ENCODE measurements at regions not wholly inside any gene's neighbourhood (a gene's known extent, or its start where the extent isn't known, plus 50 kb on each side); places are given as distances from the start of the nearest gene placed in this dataset.

DNA sequence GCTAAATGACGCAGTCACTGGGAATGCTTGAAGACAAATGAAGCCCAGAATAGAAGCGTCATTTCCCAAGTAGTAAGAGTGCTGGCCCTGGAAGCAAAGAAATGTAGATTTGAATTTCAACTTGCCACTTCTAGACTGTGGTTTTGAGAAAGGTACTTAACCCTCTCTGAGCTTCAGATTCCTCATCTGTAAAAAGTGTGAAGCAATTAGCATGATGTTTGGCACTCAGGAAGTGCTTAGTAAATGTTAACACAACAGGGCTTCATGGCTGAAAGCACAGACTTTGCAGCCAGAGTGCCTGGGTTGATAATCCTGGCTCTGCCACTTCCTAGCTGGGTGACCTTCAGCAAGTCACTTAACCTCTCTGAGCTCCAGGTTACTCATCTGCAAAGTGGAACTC lies 147.4 kb upstream of the RPS6KA3 start:
- peak; percentile 77 for FAIRE-seq
- no peak for DNase-seq (ENCODE audit: extremely low spot score, insufficient read length, low read depth)

DNA sequence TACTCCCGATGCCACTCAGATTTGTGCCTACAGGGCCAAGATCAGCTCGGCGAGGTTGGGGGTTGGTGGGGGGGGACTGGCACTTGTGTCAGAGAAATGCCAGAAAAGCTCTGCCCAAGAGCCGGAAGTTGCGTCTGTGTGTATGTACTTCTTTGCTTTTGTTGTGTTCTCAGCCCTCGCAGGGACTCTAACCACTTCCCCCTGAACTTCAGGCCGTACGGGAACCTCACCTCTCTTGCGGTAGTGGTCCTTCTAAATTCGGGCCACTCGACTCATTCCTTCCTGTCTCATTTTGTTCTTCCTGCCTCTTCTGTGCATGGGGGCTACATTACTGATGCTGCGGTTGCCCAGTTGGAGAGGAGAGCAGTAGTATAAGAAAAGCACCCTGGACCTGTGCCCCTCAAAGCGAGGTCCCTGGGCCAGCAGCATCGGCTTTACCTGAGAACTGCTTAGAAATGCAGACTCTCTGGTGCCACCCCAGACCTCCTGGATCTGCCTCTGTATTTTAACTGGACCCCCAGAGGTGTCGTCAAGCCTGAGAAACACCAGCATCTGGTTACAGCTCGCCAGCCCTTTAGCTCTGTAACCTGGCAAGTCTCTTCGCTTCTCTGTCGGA lies 146.3 kb upstream of the RPS6KA3 start:
- FAIRE-seq, result peak; percentile 84
- DNase-seq (ENCODE audit: extremely low spot score, insufficient read length, low read depth), result peak; percentile 8

DNA sequence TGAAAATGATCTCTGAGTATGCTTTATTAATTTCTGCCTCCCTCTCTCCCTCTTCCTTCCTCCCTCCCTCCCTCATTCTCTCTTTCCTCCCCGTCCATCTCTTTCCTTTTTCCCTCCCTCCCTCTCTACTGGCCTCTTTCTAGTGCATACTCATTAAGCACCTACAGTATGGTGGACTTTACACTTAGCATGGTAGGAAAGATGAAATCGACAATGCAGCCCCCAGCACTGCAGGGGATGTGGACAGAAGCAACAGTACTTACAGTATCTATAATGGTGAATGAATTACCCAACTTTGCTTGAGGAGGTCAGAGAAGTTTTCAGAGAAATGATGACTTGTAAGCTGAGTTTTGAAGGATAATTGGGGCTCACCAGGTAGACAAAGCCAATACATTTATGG lies 143.8 kb upstream of the RPS6KA3 start:
- FAIRE-seq, result no peak

DNA sequence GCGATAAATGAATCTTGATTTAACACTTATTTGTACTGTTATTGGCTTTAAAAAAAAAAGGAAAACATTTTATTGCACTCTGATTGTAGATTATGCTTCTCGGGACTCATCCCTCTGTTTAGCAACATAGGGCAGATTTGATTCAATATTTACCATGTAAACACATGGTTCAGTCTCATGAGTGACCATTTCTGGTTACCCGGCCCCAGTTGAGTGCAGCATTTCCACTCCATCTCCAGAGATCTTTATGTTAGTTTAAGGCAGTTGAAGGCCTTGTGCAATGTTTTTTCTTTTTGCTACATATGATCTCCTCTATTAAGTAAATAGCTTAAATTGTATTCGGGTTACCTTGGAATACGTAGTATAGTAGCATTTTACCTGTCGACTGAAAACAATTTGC lies 143.3 kb upstream of the RPS6KA3 start:
- FAIRE-seq (no peak), DNase-seq (ENCODE audit: extremely low spot score, insufficient read length, low read depth) (no peak)

More for the DNA sequence above, 143.8 kb upstream of the RPS6KA3 start:
- DNase-seq (ENCODE audit: extremely low spot score, insufficient read length, low read depth), result no peak

DNA sequence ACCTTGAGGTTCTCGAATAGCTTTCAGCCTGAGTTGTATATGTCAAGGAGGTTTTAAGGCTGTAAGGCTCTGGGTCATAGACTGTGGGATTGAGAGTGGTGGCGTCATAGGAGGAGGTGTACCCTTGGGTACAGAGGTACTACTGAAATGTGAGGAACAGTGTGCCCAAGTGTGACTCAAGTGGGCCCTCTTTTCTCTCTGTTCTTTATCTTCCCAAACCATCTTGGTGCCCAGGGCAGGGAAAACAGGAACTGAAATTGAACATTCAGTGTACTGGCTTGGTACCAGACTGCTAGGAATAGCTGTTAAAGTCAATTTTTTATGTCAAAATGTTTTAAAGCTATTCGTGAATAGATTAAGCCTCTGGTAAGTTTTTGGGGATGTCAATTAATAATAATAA lies 136.2 kb upstream of the RPS6KA3 start:
- no peak for FAIRE-seq

DNA sequence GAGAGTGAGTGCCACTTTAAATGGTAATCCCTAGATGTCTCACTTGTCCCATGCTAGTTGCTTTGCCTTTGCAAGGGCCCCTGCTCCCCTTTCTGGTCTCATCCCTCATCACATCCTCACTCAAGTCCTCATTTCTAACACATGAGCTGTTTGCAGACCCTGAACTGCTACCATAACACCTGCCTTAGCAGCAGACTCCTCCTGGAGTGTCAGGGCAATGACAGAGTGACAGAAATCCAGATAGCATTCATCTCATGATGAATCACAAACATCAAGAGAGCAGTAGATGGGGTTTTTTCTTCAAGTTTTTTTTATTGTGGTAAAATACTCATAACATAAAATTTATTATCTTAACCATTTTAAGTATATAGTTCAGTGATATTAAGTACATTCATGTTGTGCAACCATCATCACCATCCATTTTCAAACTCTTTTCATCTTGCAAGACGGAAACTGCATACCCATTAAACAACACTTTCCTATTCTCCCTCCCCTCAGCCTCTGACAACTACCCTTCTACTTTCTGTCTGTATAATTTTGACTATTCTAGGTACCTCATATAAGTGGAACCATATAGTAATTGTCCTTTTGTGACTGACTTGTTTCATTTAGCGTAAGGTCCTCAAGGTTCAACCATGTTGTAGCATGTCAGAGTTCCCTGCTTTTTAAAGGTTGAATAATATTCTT lies 133.2 kb upstream of the RPS6KA3 start:
- no peak for FAIRE-seq
- DNase-seq (ENCODE audit: extremely low spot score, insufficient read length, low read depth), result no peak

More for the DNA sequence above, 136.2 kb upstream of the RPS6KA3 start:
- DNase-seq (ENCODE audit: extremely low spot score, insufficient read length, low read depth), result no peak

DNA sequence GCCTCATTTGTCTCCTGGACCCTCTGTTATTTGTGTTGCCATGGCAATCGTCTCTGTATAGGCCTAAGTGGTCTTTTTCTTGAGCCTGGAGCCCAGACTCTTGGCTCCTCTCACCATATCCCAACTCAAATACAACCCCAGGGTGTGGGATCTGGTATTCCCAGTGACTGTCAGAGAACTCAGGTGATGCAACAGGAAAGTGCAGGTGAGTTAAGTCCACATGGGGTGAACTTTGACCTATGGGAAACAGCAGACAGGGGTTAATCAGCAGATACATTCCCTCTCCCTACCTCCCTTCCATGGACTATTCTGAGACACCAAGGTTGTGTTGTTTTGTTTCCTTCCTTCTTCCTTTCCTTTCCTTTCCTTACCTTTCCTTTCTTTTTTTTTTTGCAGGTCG lies 130.9 kb upstream of the RPS6KA3 start:
- FAIRE-seq, result no peak
- no peak for DNase-seq (ENCODE audit: extremely low spot score, insufficient read length, low read depth)

DNA sequence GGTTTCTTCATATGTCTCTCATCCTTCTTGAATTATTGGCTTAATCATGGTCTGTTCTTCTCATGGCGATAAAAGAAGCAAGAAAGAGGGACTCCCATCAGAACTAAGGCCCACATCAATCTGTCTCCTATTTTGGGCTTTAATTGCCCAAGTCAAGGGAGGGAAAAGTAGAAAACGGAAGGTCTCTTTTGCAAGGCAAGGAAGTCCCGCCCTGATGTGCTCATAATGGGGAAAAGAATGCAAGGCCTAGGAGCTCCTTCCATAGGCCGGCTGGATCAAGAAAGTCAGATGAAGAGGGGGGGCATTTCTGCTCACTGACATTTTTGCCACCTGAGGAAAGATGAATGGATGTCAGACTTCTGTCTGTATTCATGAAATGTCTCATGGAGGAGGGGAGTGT lies 127.7 kb upstream of the RPS6KA3 start:
- no peak for FAIRE-seq
- no peak for DNase-seq (ENCODE audit: extremely low spot score, insufficient read length, low read depth)

DNA sequence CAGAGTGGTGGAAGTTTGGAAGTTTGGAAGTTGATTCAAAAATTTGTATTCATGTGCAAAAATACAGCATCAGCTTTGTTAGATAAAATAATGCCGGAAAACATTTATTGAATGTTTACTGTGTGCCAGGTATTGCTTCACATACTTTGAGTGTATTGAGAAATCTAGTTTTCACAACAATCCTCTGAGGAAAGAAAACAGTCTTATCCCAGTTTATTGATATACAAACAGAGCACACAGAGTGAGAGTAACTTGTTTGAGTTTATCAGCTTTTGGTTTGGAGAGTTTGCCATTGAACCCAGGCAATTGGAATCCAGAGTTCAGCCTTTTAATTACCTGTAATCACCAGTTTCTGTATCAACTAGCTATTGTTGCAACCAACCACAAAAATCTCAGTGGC lies 127.2 kb upstream of the RPS6KA3 start:
- DNase-seq (ENCODE audit: extremely low spot score, insufficient read length, low read depth) (no peak), FAIRE-seq (no peak)

DNA sequence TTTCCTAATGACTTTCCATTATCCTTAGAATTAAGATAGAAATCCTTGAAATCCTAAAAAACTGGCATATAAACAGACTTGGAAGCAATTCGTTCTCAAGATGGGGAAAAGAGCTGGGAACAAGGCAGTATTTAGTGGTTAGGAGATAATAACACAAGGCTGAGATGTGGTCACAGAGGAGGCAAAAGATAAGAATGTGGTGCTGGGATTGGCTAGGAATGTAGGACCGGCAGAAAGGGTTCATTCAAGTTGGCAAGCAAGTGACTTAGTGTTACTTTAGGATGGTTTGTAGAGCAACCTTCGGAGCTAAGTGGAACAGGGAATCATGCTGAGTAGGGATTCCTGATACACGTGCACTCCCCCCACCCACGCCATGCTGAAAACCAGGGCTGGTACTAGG lies 121.9 kb upstream of the RPS6KA3 start:
- DNase-seq (ENCODE audit: extremely low spot score, insufficient read length, low read depth) (no peak), FAIRE-seq (no peak)

DNA sequence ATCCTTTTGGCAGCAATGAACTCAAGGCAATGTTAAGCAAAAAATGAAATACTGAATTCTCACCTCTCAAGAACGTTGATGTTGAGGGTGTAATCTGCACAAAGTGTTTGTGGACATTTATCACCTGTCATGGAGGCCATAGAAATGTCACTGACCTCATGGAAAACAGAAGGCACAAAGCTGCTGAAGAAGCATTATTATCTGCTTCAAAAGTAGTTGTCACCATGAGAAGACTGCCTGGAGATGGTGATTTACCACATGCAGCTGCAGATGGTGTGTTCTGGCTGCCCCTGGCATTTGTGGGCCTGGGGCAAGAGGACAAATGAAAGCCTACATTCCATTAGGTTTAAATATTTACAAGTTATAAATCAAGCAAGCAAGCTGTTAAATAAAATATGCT lies 116.8 kb upstream of the RPS6KA3 start:
- DNase-seq (ENCODE audit: extremely low spot score, insufficient read length, low read depth), result no peak
- no peak for FAIRE-seq

DNA sequence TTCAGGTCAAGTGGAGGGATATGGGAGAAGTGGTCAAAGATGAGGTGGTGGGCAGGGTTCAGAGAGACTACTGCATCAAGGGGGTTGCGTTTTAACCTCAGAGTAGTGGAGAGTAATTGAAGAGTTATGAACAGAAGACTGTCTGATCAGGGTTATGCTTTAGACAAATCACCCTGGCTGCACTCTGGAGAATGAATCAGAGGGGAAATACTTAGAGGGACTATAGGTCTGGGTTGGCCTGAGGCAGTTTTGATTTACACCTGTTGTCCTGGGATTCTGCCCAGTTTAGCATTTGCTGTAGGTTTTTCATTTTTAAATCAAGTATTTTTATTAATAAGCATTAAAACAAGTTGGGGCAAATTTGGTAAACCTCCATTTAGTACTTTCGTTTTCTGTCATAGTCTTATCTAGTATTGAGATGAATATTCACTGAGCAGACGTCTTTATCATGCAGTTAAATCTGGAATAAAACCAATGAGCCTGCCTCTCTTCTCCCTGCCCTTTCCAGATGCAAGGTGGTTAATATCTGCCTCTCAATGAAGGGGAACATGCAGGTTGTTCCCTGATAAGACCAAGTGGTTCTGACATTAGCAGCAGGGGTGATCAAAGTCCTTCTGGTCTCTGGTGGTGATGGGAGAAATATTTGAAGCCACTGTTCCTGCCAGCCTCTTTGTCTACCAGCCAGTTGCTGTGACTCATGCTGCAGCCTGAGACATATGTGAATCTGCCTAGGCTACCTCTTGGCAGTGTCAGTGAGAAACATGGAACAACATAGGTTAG lies 116.0 kb upstream of the RPS6KA3 start:
- DNase-seq (ENCODE audit: extremely low spot score, insufficient read length, low read depth), result no peak
- peak; percentile 83 for FAIRE-seq

DNA sequence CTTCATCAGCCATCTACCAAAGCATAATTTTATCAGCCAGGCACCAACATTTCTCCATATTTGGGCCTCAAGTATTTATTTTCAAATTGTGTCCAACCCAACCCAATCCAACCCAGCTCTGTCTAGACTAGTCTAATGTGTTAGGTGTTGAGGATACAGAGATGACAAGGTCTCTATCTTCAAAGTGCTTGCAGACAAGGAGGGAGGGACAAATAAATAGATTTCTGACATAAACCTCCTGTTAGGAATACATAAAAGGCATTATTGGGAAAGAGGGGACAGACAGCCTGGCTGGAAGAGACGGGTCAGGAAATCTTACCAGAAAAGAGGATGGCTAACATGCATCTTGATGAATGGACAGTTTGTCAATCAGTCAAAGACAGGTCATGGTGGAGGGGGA lies 115.4 kb upstream of the RPS6KA3 start:
- no peak for DNase-seq (ENCODE audit: extremely low spot score, insufficient read length, low read depth)
- no peak for FAIRE-seq

DNA sequence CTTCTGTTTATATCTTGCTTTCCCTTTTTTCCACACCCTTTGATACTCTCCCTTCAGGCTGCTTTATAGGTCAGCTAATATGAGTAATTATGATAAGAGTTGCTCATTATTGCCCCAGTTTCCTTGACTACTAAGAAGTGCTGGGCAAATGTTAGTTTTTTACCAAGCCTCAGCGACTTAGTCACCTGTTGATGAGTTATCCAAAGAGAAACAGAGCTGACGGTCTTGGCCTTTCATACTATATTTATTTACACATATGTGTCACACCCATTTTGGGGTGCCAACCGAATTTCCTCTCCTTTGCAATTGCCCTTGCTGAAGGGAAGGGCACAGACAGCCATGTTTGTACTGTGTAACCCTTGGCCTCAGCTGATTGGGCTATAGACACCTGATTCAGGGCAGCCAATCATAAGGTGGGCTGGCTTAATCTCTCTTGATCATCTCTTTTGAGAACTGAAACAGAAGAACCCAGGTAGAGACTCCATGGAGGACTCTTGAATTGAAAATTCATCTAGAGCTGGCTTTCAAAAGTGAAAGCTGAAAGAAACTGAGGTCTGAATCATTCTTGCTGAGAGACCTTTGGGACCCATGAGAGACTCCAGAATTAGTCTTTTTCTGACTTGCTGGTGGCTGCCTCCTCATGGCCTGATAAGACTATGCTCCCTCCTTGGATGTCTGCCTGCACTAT lies 111.7 kb upstream of the RPS6KA3 start:
- no peak for DNase-seq (ENCODE audit: extremely low spot score, insufficient read length, low read depth)
- peak; percentile 60 for FAIRE-seq

DNA sequence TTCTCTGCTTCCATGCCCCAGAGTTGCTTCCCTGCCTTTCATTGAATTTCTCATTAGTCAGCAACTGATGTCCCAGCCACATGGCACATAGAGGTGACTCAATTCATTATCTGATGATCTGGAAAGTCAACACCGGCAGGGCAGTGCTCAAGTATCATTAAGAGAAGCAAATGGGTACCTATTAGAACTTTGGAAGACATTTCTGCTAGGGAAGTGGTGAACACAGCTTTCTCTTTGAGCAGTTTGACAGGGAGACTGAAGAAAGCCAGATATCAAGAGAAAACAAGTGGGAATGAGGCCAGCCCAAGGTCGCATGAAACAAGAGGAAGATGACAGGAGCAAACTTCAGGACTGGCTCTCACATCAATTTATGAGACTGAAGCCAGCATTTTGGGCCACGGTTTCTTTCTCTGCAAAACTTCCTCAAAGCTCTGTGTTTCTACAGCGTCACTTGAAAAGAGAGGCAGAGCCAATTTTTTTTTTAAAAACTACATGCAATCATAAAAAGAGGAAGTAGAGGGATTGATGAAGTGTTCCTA lies 108.3 kb upstream of the RPS6KA3 start:
- no peak for FAIRE-seq

DNA sequence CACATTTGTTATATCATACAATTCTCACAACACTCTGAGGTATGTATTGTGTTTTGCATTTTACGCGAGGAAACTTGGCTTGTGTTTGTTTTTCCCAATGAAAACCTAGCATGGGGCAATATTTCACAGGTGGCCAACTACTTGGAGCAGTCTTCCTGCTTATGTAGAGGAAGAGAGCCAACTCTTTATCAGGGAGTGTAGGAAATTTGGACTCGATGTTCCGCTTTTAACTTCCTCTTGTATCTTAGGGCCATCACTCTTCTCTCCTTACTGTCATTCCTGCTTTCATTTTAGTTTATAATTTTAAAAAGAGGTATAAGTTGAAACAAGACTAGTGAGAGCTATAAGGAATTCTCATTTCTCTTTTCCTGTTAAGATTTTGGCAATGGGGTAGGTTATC lies 107.7 kb upstream of the RPS6KA3 start:
- FAIRE-seq (no peak), DNase-seq (ENCODE audit: extremely low spot score, insufficient read length, low read depth) (no peak)

More for the DNA sequence above, 108.3 kb upstream of the RPS6KA3 start:
- DNase-seq (ENCODE audit: extremely low spot score, insufficient read length, low read depth), result no peak

DNA sequence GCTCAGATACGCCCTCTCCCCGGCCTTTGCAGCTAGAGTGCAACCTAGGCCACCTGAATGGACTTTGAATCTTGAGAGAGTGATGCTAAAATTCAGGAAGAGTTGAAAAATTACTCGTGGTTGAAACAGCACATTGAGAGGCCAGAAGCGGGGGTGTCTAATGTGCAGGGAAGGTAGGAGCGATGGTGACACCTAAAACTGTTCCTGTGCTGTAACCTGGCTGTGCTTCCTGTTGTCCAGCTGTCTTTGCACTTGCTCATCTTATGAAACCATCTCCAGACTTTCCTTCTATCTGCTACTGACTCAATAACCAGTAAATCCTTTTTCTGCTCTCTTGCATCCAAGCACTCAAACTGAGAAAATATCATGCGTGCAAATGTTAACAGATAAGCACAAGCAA lies 106.4 kb upstream of the RPS6KA3 start:
- peak; percentile 69 for FAIRE-seq

DNA sequence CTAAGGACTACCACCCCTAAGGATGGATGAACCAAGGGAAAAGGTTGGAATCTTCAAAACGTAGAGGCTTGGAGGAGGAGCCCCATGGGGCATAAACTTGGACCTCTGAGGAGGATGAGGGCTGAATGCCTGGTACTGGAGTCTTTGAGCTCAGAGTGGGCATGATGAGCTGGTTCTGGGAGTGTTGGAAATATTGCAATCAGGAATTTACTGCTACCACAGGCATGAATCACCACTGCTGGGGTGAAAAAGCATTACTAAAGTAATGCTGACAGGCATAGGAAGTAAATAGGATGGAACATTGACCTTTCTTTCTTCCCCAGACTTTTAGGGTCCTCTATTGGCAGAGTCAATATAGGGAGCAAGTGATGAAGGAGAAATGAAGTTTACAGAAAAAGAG lies 105.8 kb upstream of the RPS6KA3 start:
- FAIRE-seq (no peak), DNase-seq (ENCODE audit: extremely low spot score, insufficient read length, low read depth) (no peak)

More for the DNA sequence above, 106.4 kb upstream of the RPS6KA3 start:
- no peak for DNase-seq (ENCODE audit: extremely low spot score, insufficient read length, low read depth)

DNA sequence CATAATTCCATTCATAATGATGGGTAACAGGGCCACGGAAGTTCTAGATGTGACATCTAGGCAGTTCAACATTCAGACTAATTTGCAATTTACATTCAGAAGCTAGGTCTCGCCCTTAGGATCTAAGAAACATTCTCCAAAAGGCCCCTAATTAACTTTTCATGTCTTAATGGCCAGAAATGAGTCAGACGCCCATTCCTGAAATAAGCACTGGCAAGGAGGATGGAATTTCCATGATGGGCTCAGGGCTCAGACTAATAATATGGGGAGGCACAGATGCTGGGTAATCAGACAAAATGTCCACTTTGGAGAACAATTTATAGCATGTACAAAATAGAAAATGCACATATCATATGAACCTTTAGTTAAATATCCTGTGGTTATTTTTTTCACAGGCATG lies 102.8 kb upstream of the RPS6KA3 start:
- FAIRE-seq, result no peak

DNA sequence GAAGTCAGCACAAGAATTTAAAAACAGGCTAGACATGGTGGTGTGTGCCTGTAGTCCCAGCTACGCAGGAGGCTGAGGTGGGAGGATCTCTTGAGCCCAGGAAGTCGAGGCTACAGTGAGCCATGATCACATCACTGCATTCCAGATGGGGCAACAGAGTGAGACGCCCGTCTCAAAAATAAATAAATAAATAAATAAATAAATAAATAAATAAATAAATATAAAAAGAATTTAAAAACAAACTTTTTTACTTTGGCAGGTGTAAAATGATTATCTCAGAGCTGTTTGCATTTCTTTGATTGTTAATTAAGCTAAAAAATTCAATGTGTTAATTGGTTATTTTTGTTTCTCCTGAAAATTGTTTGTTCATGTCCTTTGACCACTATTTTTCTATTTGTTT lies 97.5 kb upstream of the RPS6KA3 start:
- FAIRE-seq (no peak), DNase-seq (ENCODE audit: extremely low spot score, insufficient read length, low read depth) (no peak)

More for the DNA sequence above, 102.8 kb upstream of the RPS6KA3 start:
- DNase-seq (ENCODE audit: extremely low spot score, insufficient read length, low read depth), result no peak
